ENCODE measurements at regions not wholly inside any gene's neighbourhood (a gene's known extent, or its start where the extent isn't known, plus 50 kb on each side); places are given as distances from the start of the nearest gene placed in this dataset.
"Not testable (repeated sequence)": the region's sequence is repeated elsewhere in the genome, so short reads cannot be mapped to it uniquely, and the experiment has no call there.

DNA sequence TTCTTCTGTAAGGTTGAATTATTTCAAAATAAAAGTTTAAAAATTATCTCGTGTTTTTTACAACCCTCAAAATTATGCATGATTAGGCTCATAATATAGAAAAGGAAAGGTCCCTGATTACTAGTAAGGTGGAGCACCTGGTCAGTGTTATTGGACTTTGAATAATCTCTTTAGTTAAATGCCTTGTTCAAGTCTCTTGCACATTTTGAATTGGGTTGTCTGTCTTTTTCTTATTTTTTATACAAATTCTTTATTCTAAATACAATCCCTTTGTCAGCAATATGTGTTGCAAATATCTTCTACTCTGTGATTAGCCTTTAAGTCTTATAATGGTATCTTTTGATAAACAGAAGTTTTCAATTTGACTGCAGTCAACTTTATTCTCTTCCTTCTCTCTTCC lies 100.7 kb upstream of the TNFSF4 start:
- TF ChIP-seq SPI1 (IDR thresholded peaks at IDR 0.05; ENCODE audit: borderline replicate concordance, low read depth) (no peak), GABPA (IDR thresholded peaks at IDR 0.05; ENCODE audit: low read depth) (no peak), POLR2AphosphoS5 (IDR thresholded peaks at IDR 0.05; ENCODE audit: low read depth) (no peak)
- TF ChIP-seq, protein P1, sequence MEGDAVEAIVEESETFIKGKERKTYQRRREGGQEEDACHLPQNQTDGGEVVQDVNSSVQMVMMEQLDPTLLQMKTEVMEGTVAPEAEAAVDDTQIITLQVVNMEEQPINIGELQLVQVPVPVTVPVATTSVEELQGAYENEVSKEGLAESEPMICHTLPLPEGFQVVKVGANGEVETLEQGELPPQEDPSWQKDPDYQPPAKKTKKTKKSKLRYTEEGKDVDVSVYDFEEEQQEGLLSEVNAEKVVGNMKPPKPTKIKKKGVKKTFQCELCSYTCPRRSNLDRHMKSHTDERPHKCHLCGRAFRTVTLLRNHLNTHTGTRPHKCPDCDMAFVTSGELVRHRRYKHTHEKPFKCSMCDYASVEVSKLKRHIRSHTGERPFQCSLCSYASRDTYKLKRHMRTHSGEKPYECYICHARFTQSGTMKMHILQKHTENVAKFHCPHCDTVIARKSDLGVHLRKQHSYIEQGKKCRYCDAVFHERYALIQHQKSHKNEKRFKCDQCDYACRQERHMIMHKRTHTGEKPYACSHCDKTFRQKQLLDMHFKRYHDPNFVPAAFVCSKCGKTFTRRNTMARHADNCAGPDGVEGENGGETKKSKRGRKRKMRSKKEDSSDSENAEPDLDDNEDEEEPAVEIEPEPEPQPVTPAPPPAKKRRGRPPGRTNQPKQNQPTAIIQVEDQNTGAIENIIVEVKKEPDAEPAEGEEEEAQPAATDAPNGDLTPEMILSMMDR (IDR thresholded peaks at IDR 0.05; ENCODE audit: insufficient read depth, low read length), result no peak
- TF ChIP-seq, protein P2, sequence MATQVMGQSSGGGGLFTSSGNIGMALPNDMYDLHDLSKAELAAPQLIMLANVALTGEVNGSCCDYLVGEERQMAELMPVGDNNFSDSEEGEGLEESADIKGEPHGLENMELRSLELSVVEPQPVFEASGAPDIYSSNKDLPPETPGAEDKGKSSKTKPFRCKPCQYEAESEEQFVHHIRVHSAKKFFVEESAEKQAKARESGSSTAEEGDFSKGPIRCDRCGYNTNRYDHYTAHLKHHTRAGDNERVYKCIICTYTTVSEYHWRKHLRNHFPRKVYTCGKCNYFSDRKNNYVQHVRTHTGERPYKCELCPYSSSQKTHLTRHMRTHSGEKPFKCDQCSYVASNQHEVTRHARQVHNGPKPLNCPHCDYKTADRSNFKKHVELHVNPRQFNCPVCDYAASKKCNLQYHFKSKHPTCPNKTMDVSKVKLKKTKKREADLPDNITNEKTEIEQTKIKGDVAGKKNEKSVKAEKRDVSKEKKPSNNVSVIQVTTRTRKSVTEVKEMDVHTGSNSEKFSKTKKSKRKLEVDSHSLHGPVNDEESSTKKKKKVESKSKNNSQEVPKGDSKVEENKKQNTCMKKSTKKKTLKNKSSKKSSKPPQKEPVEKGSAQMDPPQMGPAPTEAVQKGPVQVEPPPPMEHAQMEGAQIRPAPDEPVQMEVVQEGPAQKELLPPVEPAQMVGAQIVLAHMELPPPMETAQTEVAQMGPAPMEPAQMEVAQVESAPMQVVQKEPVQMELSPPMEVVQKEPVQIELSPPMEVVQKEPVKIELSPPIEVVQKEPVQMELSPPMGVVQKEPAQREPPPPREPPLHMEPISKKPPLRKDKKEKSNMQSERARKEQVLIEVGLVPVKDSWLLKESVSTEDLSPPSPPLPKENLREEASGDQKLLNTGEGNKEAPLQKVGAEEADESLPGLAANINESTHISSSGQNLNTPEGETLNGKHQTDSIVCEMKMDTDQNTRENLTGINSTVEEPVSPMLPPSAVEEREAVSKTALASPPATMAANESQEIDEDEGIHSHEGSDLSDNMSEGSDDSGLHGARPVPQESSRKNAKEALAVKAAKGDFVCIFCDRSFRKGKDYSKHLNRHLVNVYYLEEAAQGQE (IDR thresholded peaks at IDR 0.05; ENCODE audit: insufficient replicate concordance, low read depth), result no peak
- no peaks in the 10 kb centered on the region for H3K27me3 ChIP-seq (ENCODE audit: insufficient read depth, poor library complexity, severe bottlenecking)
- no peak overlapping the region for H3K4me3 ChIP-seq (replicated peaks; ENCODE audit: insufficient read depth, low read length)
- no peak overlapping the region for H3K27ac ChIP-seq (replicated peaks)
- DNase-seq (ENCODE audit: low read depth in 1 of 2, low spot score in 1 of 2), result no peak

- TF ChIP-seq, protein P2 (IDR thresholded peaks at IDR 0.05; ENCODE audit: insufficient replicate concordance, low read depth), result no peak
- TF ChIP-seq GABPA (IDR thresholded peaks at IDR 0.05; ENCODE audit: low read depth) (no peak), SPI1 (IDR thresholded peaks at IDR 0.05; ENCODE audit: borderline replicate concordance, low read depth) (no peak), POLR2AphosphoS5 (IDR thresholded peaks at IDR 0.05; ENCODE audit: low read depth) (no peak)
- TF ChIP-seq, protein P1 (IDR thresholded peaks at IDR 0.05; ENCODE audit: insufficient read depth, low read length), result no peak
- Histone ChIP-seq H3K4me3 (replicated peaks; ENCODE audit: insufficient read depth, low read length) (no peak overlapping the region), H3K27me3 (ENCODE audit: insufficient read depth, poor library complexity, severe bottlenecking) (no peaks in the 10 kb centered on the region), H3K27ac (replicated peaks) (no peak overlapping the region)
- no peak for DNase-seq (ENCODE audit: low read depth in 1 of 2, low spot score in 1 of 2)
Measured at GRCh38 chr1:173314656-173315055, 107.5 kb upstream of the TNFSF4 start.

DNA sequence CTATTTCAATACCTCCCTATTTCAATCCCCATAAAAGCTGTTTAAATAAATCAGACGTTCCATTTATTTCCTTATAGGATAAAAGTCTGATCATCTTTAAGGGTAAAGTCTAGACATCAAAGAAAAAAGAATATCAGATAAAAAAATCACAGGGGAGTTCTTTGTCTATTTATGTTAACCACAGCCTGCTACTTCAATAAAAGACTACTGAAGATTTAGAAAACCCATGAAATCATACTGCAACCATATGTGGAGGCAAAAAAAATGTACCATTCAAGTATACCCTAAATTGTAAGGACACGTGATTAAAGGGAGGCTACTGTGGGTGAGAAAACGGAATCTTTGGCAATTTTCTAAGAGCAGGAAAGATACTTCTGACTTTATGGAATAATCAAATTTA lies 108.2 kb upstream of the TNFSF4 start:
- TF ChIP-seq POLR2AphosphoS5 (IDR thresholded peaks at IDR 0.05; ENCODE audit: low read depth), result no peak
- no peak overlapping the region for H3K4me3 ChIP-seq (replicated peaks; ENCODE audit: insufficient read depth, low read length)

GRCh38 chr1:173318788-173319187 lies 111.7 kb upstream of the TNFSF4 start:
- TF ChIP-seq GABPA (IDR thresholded peaks at IDR 0.05; ENCODE audit: low read depth) (no peak), POLR2AphosphoS5 (IDR thresholded peaks at IDR 0.05; ENCODE audit: low read depth) (no peak), SPI1 (IDR thresholded peaks at IDR 0.05; ENCODE audit: borderline replicate concordance, low read depth) (no peak)
- TF ChIP-seq, protein P2 (IDR thresholded peaks at IDR 0.05; ENCODE audit: insufficient replicate concordance, low read depth), result no peak
- TF ChIP-seq, protein P1 (IDR thresholded peaks at IDR 0.05; ENCODE audit: insufficient read depth, low read length), result no peak
- no peaks in the 10 kb centered on the region for H3K27me3 ChIP-seq (ENCODE audit: insufficient read depth, poor library complexity, severe bottlenecking)

More for the DNA sequence above, 108.2 kb upstream of the TNFSF4 start:
- no peak for DNase-seq (ENCODE audit: low read depth in 1 of 2, low spot score in 1 of 2)
- Histone ChIP-seq H3K27ac (replicated peaks) (no peak overlapping the region), H3K27me3 (ENCODE audit: insufficient read depth, poor library complexity, severe bottlenecking) (no peaks in the 10 kb centered on the region)

DNA sequence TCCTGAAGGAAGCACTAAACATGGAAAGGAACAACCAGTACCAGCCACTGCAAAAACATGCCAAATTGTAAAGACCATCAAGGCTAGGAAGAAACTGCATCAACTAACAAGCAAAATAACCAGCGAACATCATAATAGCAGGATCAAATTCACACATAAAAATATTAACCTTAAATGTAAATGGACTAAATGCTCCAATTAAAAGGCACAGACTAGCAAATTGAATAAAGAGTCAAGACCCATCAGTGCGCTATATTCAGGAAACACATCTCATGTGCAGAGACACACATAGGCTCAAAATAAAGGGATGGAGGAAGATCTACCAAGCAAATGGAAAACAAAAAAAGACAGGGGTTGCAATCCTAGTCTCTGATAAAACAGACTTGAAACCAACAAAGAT lies 117.2 kb upstream of the TNFSF4 start:
- not testable (repeated sequence) for H3K27ac ChIP-seq (replicated peaks); H3K27me3 ChIP-seq (ENCODE audit: insufficient read depth, poor library complexity, severe bottlenecking); DNase-seq (ENCODE audit: low read depth in 1 of 2, low spot score in 1 of 2); H3K4me3 ChIP-seq (replicated peaks; ENCODE audit: insufficient read depth, low read length)

More at GRCh38 chr1:173318788-173319187, 111.7 kb upstream of the TNFSF4 start:
- no peak for DNase-seq (ENCODE audit: low read depth in 1 of 2, low spot score in 1 of 2)
- Histone ChIP-seq H3K4me3 (replicated peaks; ENCODE audit: insufficient read depth, low read length) (no peak overlapping the region), H3K27ac (replicated peaks) (no peak overlapping the region)

GRCh38 chr1:173327987-173328386 lies 120.9 kb upstream of the TNFSF4 start:
- H3K4me3 ChIP-seq (replicated peaks; ENCODE audit: insufficient read depth, low read length); H3K27ac ChIP-seq (replicated peaks); H3K27me3 ChIP-seq (ENCODE audit: insufficient read depth, poor library complexity, severe bottlenecking); DNase-seq (ENCODE audit: low read depth in 1 of 2, low spot score in 1 of 2): not testable (repeated sequence)
